ENCODE measurements at regions not wholly inside any gene's neighbourhood (a gene's known extent, or its start where the extent isn't known, plus 50 kb on each side); places are given as distances from the start of the nearest gene placed in this dataset.
A peak's percentile ranks its signal among the peaks of the same experiment; 100 is the strongest.

GRCh38 chr2:8337321-8337720 is 344.5 kb upstream of the ID2 start:
- Mint-ChIP-seq H3K27me3 (peaks cover 4% of the 10 kb centered on the region), H3K9me3 (peaks cover 2% of the 10 kb centered on the region), H3K4me3 (no peak overlapping the region), H3K27ac (no peak overlapping the region), H3K4me1 (ENCODE audit: low read depth) (peaks cover 16% of the 10 kb centered on the region), H3K36me3 (ENCODE audit: low read depth) (no peaks in the 10 kb centered on the region)
- ChIA-PET POLR2A (interaction anchor here (0.9 kb wide), 2 partner anchors 10 to 205 kb away, joined by 3 read pairs; no protein-coding TSS in a partner anchor), CTCF (no interaction called here)
- ATAC-seq, result peak; percentile 97
- peak; percentile 53 for DNase-seq
- intact Hi-C loops (cut with micrococcal nuclease), result no loop called here
- no peak for TF ChIP-seq CTCF (IDR thresholded peaks at IDR 0.05)

GRCh38 chr2:8342407-8342806 is 339.4 kb upstream of the ID2 start:
- H3K36me3 Mint-ChIP-seq (ENCODE audit: low read depth), result no peaks in the 10 kb centered on the region
- POLR2A ChIA-PET, result no interaction called here
- H3K27me3 Mint-ChIP-seq, result peaks cover 1% of the 10 kb centered on the region
- no peak for DNase-seq
- TF ChIP-seq CTCF (IDR thresholded peaks at IDR 0.05), result no peak
- H3K4me3 Mint-ChIP-seq, result no peak overlapping the region
- H3K27ac Mint-ChIP-seq, result no peak overlapping the region
- CTCF ChIA-PET, result no interaction called here
- peaks cover 8% of the 10 kb centered on the region for H3K4me1 Mint-ChIP-seq (ENCODE audit: low read depth)
- intact Hi-C loops (cut with micrococcal nuclease), result no loop called here
- H3K9me3 Mint-ChIP-seq, result no peaks in the 10 kb centered on the region
- ATAC-seq, result no peak

GRCh38 chr2:8343031-8343430 is 338.8 kb upstream of the ID2 start:
- no peaks in the 10 kb centered on the region for H3K36me3 Mint-ChIP-seq (ENCODE audit: low read depth)
- H3K4me1 Mint-ChIP-seq (ENCODE audit: low read depth), result peaks cover 2% of the 10 kb centered on the region
- no peak overlapping the region for H3K27ac Mint-ChIP-seq

GRCh38 chr2:8344144-8345097 is 337.4 kb upstream of the ID2 start:
- no peak overlapping the region for H3K4me3 Mint-ChIP-seq
- DNase-seq (no peak), ATAC-seq (no peak)
- CTCF ChIA-PET, result no interaction called here
- no peak overlapping the region for H3K27ac Mint-ChIP-seq
- no peaks in the 10 kb centered on the region for H3K36me3 Mint-ChIP-seq (ENCODE audit: low read depth)
- H3K9me3 Mint-ChIP-seq, result no peaks in the 10 kb centered on the region
- peaks cover 2% of the 10 kb centered on the region for H3K4me1 Mint-ChIP-seq (ENCODE audit: low read depth)
- POLR2A ChIA-PET, result interaction anchor here (0.6 kb wide), 1 partner anchor 34 kb away, joined by 3 read pairs; no protein-coding TSS in a partner anchor
- intact Hi-C loops (cut with micrococcal nuclease), result no loop called here
- no peak for TF ChIP-seq CTCF (IDR thresholded peaks at IDR 0.05)
- peaks cover 1% of the 10 kb centered on the region for H3K27me3 Mint-ChIP-seq

More at GRCh38 chr2:8343031-8343430, 338.8 kb upstream of the ID2 start:
- Mint-ChIP-seq H3K27me3 (peaks cover 1% of the 10 kb centered on the region), H3K4me3 (no peak overlapping the region), H3K9me3 (no peaks in the 10 kb centered on the region)
- POLR2A ChIA-PET, result no interaction called here
- CTCF ChIA-PET, result no interaction called here
- TF ChIP-seq CTCF (IDR thresholded peaks at IDR 0.05), result no peak
- ATAC-seq (no peak), DNase-seq (no peak)
- intact Hi-C loops (cut with micrococcal nuclease), result no loop called here

GRCh38 chr2:8345200-8345599 is 336.7 kb upstream of the ID2 start:
- peaks cover 1% of the 10 kb centered on the region for H3K27me3 Mint-ChIP-seq
- H3K4me3 Mint-ChIP-seq, result no peak overlapping the region
- no peak for ATAC-seq
- H3K36me3 Mint-ChIP-seq (ENCODE audit: low read depth), result no peaks in the 10 kb centered on the region
- H3K27ac Mint-ChIP-seq, result no peak overlapping the region
- ChIA-PET CTCF (no interaction called here), POLR2A (interaction anchor here (0.6 kb wide), 2 partner anchors 33 to 406 kb away, joined by 3 read pairs; no protein-coding TSS in a partner anchor)
- no peaks in the 10 kb centered on the region for H3K9me3 Mint-ChIP-seq
- TF ChIP-seq CTCF (IDR thresholded peaks at IDR 0.05), result no peak
- H3K4me1 Mint-ChIP-seq (ENCODE audit: low read depth), result peaks cover 2% of the 10 kb centered on the region
- DNase-seq, result no peak
- intact Hi-C loops (cut with micrococcal nuclease), result no loop called here
